ENCODE measurements at regions not wholly inside any gene's neighbourhood (a gene's known extent, or its start where the extent isn't known, plus 50 kb on each side); places are given as distances from the start of the nearest gene placed in this dataset.

DNA sequence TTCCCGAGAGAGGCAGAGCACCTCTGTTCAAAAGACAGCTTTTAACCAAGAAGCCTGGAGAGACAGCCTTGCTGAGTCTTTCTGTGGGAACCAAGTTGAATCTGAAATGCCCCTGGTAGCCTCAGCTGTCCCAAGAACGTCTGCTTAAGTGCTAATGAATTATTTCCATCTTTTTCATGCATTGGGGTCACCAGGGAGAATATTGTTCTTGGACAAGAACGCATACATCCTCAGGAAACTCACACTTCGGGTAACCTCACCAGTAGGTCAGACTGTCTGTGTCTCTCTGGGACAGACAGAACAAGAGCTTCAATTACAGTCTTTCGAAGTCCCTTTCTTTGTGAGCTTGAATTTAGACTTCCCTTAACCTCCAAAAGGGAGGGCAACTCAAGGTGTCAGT, 134.6 kb upstream of the ADAMTS18 start:
- TF ChIP-seq POLR2A (IDR thresholded peaks at IDR 0.05) (no peak), EP300 (IDR thresholded peaks at IDR 0.05) (no peak)
- TF ChIP-seq, protein P1, sequence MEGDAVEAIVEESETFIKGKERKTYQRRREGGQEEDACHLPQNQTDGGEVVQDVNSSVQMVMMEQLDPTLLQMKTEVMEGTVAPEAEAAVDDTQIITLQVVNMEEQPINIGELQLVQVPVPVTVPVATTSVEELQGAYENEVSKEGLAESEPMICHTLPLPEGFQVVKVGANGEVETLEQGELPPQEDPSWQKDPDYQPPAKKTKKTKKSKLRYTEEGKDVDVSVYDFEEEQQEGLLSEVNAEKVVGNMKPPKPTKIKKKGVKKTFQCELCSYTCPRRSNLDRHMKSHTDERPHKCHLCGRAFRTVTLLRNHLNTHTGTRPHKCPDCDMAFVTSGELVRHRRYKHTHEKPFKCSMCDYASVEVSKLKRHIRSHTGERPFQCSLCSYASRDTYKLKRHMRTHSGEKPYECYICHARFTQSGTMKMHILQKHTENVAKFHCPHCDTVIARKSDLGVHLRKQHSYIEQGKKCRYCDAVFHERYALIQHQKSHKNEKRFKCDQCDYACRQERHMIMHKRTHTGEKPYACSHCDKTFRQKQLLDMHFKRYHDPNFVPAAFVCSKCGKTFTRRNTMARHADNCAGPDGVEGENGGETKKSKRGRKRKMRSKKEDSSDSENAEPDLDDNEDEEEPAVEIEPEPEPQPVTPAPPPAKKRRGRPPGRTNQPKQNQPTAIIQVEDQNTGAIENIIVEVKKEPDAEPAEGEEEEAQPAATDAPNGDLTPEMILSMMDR (IDR thresholded peaks at IDR 0.05): no peak
